ENCODE measurements at regions not wholly inside any gene's neighbourhood (a gene's known extent, or its start where the extent isn't known, plus 50 kb on each side); places are given as distances from the start of the nearest gene placed in this dataset.

GRCh38 chr15:57824186-57824585 lies 117.7 kb downstream of the POLR2M start (continued):
- no peak for TF ChIP-seq CTCF (IDR thresholded peaks at IDR 0.05; ENCODE audit: poor library complexity, severe bottlenecking)
- no peak for TF ChIP-seq TAF1 (IDR thresholded peaks at IDR 0.05; ENCODE audit: low read depth)
- TF ChIP-seq POLR2AphosphoS5 (IDR thresholded peaks at IDR 0.05) = no peak

- TF ChIP-seq RAD21 (conservative IDR thresholded peaks at IDR 0.05) = no peak
- no peak for TF ChIP-seq EP300 (conservative IDR thresholded peaks at IDR 0.05; ENCODE audit: poor library complexity, severe bottlenecking)
- TF ChIP-seq EZH2 (IDR thresholded peaks at IDR 0.05; ENCODE audit: borderline replicate concordance, insufficient read depth, low read length, poor library complexity, severe bottlenecking) = no peak
- no peak for TF ChIP-seq POLR2AphosphoS5 (IDR thresholded peaks at IDR 0.05)
- TF ChIP-seq MXI1 (conservative IDR thresholded peaks at IDR 0.05; ENCODE audit: poor library complexity, severe bottlenecking) = no peak
- no peak for TF ChIP-seq REST (IDR thresholded peaks at IDR 0.05; ENCODE audit: borderline replicate concordance)
- no peak for TF ChIP-seq SMC3 (conservative IDR thresholded peaks at IDR 0.05; ENCODE audit: poor library complexity)
- TF ChIP-seq CTCF (IDR thresholded peaks at IDR 0.05; ENCODE audit: poor library complexity, severe bottlenecking) = no peak
- TF ChIP-seq TAF1 (IDR thresholded peaks at IDR 0.05; ENCODE audit: low read depth) = no peak
- no peak overlapping the region for H3K9ac ChIP-seq (ENCODE audit: low read length)
- no peak overlapping the region for H2AFZ ChIP-seq (ENCODE audit: low read depth, low read length)
- no peaks in the 10 kb centered on the region for H3K9me3 ChIP-seq (ENCODE audit: low read length)
- no peaks in the 10 kb centered on the region for H4K20me1 ChIP-seq (ENCODE audit: insufficient read depth)
- no peak overlapping the region for H3K27ac ChIP-seq (ENCODE audit: low read length)
- no peaks in the 10 kb centered on the region for H3K27me3 ChIP-seq (ENCODE audit: insufficient read depth, low read depth, low read length)
- no peaks in the 10 kb centered on the region for H3K79me2 ChIP-seq (replicated peaks; ENCODE audit: insufficient read depth, low read length)
- no peaks in the 10 kb centered on the region for H3K36me3 ChIP-seq (ENCODE audit: insufficient read depth, low read length)
- no peak overlapping the region for H3K4me3 ChIP-seq (ENCODE audit: low read length)
- no peaks in the 10 kb centered on the region for H3K9me2 ChIP-seq (ENCODE audit: insufficient read depth, low read length)
- no peaks in the 10 kb centered on the region for H3F3A ChIP-seq (ENCODE audit: insufficient read depth, low read length, poor library complexity, severe bottlenecking)
- no peak overlapping the region for H3K4me2 ChIP-seq (ENCODE audit: low read length)
Measured at GRCh38 chr15:57827021-57827420, 120.5 kb downstream of the POLR2M start.

GRCh38 chr15:57827971-57828370 lies 121.5 kb downstream of the POLR2M start:
- H2AFZ ChIP-seq (ENCODE audit: low read depth, low read length) = no peak overlapping the region
- H3K27ac ChIP-seq (ENCODE audit: low read length) = no peak overlapping the region

More at GRCh38 chr15:57827971-57828370, 121.5 kb downstream of the POLR2M start:
- no peak for TF ChIP-seq REST (IDR thresholded peaks at IDR 0.05; ENCODE audit: borderline replicate concordance)
- TF ChIP-seq RAD21 (conservative IDR thresholded peaks at IDR 0.05) = no peak
- TF ChIP-seq MXI1 (conservative IDR thresholded peaks at IDR 0.05; ENCODE audit: poor library complexity, severe bottlenecking) = no peak
- TF ChIP-seq TAF1 (IDR thresholded peaks at IDR 0.05; ENCODE audit: low read depth) = no peak
- no peak overlapping the region for H3K9ac ChIP-seq (ENCODE audit: low read length)
- no peak overlapping the region for H3K4me3 ChIP-seq (ENCODE audit: low read length)
- H3F3A ChIP-seq (ENCODE audit: insufficient read depth, low read length, poor library complexity, severe bottlenecking) = no peaks in the 10 kb centered on the region
- no peaks in the 10 kb centered on the region for H3K27me3 ChIP-seq (ENCODE audit: insufficient read depth, low read depth, low read length)
- no peaks in the 10 kb centered on the region for H3K79me2 ChIP-seq (replicated peaks; ENCODE audit: insufficient read depth, low read length)
- no peaks in the 10 kb centered on the region for H3K9me3 ChIP-seq (ENCODE audit: low read length)
- H3K9me2 ChIP-seq (ENCODE audit: insufficient read depth, low read length) = no peaks in the 10 kb centered on the region
- H3K4me2 ChIP-seq (ENCODE audit: low read length) = no peak overlapping the region
- H3K36me3 ChIP-seq (ENCODE audit: insufficient read depth, low read length) = no peaks in the 10 kb centered on the region
- no peaks in the 10 kb centered on the region for H4K20me1 ChIP-seq (ENCODE audit: insufficient read depth)
